IgD-negative memory B cell (primary cell): ENCODE measurements at regions not wholly inside any gene's neighbourhood (a gene's known extent, or its start where the extent isn't known, plus 50 kb on each side); places are given as distances from the start of the nearest gene placed in this dataset.
"Not testable (repeated sequence)": the region's sequence is repeated elsewhere in the genome, so short reads cannot be mapped to it uniquely, and the experiment has no call there.

Experiments used
- H3K27ac Mint-ChIP-seq, 3 donors: one replicate each; pipeline ENCODE4 v1.8.0; 2020 to 2022; ENCODE audit warnings: mild to moderate bottlenecking in 3 of 3, mixed read lengths in 3 of 3, moderate library complexity in 1 of 3
- H3K27me3 Mint-ChIP-seq: one replicate; pipeline ENCODE4 v1.8.0; 2021; ENCODE audit warnings: mixed read lengths
- H3K36me3 Mint-ChIP-seq: one replicate; pipeline ENCODE4 v1.8.0; 2020; ENCODE audit warnings: mild to moderate bottlenecking, mixed read lengths
- H3K4me1 Mint-ChIP-seq, 3 donors: one replicate each; pipeline ENCODE4 v1.8.0; 2020 to 2022; ENCODE audit warnings: mixed read lengths in 3 of 3, mild to moderate bottlenecking in 1 of 3
- H3K4me3 Mint-ChIP-seq, 4 donors: one replicate each; pipeline ENCODE4 v1.8.0; 2020 to 2022; ENCODE audit warnings: mild to moderate bottlenecking in 4 of 4, mixed read lengths in 4 of 4, moderate library complexity in 3 of 4
- H3K9me3 Mint-ChIP-seq, 3 donors: one replicate each; pipeline ENCODE4 v1.8.0; 2020 to 2021; ENCODE audit warnings: mixed read lengths in 3 of 3, mild to moderate bottlenecking in 1 of 3

DNA sequence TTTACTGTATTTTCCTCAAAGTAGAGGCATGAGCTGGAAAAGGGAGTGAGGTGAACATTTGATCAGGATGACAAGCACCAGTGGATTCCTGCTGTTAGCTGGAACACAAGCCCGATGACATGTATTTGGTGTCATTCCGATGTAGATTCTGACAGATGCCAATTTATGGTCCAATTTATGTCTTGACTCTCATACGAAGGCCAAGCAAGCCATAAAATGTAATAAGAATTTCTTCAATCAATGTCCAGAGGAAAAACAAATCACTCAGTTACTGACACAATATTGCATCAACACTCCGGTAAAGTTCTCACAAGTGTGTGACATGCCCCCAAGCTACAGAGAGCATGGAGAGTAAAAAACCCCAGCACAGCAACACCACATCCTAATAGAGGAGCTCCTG is 138.3 kb upstream of the ZNF521 start:
- H3K4me3 Mint-ChIP-seq: no peak overlapping the region
- H3K36me3 Mint-ChIP-seq: no peaks in the 10 kb centered on the region
- H3K4me1 Mint-ChIP-seq: no peaks in the 10 kb centered on the region

DNA sequence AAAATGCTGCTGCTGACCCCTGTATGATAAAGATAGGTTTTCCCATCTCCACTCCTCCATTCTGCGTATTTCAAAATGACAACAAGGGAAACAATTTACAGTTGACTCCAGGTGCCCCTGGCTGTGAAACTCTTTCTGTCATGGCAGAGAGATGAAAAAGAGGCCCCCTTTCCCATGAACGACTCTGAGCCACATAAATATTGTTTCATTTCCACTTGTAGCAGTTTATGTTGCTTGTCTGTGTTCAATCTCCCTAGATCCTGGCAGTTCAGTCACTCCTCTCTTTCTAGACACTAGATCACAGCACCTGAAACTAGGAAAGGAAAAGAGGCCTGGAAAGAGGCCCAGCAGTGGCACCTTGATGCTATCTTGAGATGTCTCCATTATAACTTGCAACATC is 121.0 kb upstream of the ZNF521 start:
- H3K27ac Mint-ChIP-seq: no peak overlapping the region
- H3K36me3 Mint-ChIP-seq: no peaks in the 10 kb centered on the region
- H3K9me3 Mint-ChIP-seq: peaks cover 8 to 9% (median 9%) of the 10 kb centered on the region in 3 donors
- H3K4me3 Mint-ChIP-seq: no peak overlapping the region
- H3K27me3 Mint-ChIP-seq: peaks cover 1% of the 10 kb centered on the region
- no peaks in the 10 kb centered on the region for H3K4me1 Mint-ChIP-seq

More for the DNA sequence above, 138.3 kb upstream of the ZNF521 start:
- peaks cover 4% of the 10 kb centered on the region for H3K27me3 Mint-ChIP-seq
- peaks cover 3 to 6% (median 5%) of the 10 kb centered on the region in 3 donors for H3K9me3 Mint-ChIP-seq
- no peak overlapping the region for H3K27ac Mint-ChIP-seq

- H3K36me3 Mint-ChIP-seq, H3K9me3 Mint-ChIP-seq, H3K27ac Mint-ChIP-seq, H3K27me3 Mint-ChIP-seq, H3K4me3 Mint-ChIP-seq, H3K4me1 Mint-ChIP-seq: not testable (repeated sequence)
Measured at GRCh38 chr18:25470756-25471524, 119.0 kb upstream of the ZNF521 start.

DNA sequence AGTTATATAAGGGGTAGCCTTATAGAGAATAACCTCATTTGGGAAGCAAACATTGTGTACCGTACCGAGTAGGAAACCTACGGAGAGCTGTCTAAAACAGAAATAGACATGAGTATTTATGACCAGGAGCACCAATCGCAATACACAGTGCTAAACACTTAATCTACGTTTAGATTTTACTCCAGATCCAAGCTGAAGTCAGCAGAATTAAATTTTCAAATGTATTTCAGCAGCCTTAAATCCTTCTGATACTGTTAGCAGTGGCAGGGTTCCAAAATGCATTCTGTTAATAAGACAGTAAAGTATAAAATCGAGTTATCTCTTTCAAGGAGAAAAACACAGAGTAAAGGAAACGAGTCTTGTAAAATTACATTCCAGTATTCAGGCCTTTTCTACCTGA is 118.1 kb upstream of the ZNF521 start:
- Mint-ChIP-seq H3K27me3 (peaks cover 1% of the 10 kb centered on the region), H3K27ac (no peak overlapping the region), H3K4me3 (no peak overlapping the region), H3K36me3 (no peaks in the 10 kb centered on the region), H3K4me1 (no peaks in the 10 kb centered on the region), H3K9me3 (peaks cover 0 to 4% (median 4%) of the 10 kb centered on the region in 3 donors)

GRCh38 chr18:25469489-25469888 is 117.5 kb upstream of the ZNF521 start:
- no peaks in the 10 kb centered on the region for H3K4me1 Mint-ChIP-seq
- peaks cover 4% of the 10 kb centered on the region for H3K27me3 Mint-ChIP-seq
- H3K27ac Mint-ChIP-seq: no peak overlapping the region
- no peak overlapping the region for H3K4me3 Mint-ChIP-seq
- H3K9me3 Mint-ChIP-seq: peaks cover 0 to 4% (median 4%) of the 10 kb centered on the region in 3 donors
- no peaks in the 10 kb centered on the region for H3K36me3 Mint-ChIP-seq

DNA sequence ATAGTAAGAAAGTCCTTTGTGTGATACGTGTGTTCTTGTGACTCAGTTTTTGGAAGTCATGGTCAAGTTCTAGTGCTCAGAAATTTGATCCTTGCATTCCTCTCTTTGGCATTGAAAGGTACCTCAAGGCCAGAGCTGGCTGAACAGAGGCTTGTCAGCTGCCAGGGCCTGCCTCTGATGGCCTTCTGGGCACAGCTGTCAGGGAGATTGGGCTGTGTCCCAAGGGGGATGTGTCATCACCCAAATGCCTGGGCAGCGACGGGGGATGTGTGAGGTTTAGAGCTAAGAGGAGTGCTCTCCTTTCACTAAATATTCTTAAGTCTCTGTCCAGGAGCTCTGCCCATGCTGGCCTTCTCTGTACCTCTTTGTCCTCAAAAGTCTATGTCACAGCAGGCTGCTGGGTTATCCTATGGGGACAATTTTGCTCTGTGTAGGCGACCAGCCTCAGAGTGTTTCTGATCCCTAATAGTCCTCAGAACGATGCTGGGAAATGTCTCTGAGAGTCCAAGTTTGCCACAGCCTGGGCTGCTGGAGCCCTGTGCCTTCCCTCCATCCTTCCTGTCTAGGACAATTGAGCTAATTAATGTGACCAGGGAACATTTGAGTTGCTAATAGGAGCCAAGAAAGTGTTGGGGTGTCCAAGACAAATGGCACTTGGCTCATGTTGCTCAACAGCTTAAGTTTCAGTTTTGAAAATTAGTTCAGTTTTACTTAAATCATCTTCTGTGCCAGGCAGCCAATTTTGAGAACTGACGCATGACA is 115.4 kb upstream of the ZNF521 start:
- Mint-ChIP-seq H3K4me1 (no peaks in the 10 kb centered on the region), H3K36me3 (peaks cover 2% of the 10 kb centered on the region), H3K9me3 (peaks cover 0 to 4% (median 0%) of the 10 kb centered on the region in 3 donors), H3K27me3 (peaks cover 3% of the 10 kb centered on the region), H3K27ac (no peak overlapping the region), H3K4me3 (no peak overlapping the region)

- Mint-ChIP-seq H3K27me3 (peaks cover 3% of the 10 kb centered on the region), H3K9me3 (peaks cover 0 to 2% (median 0%) of the 10 kb centered on the region in 3 donors), H3K27ac (no peak overlapping the region), H3K4me3 (no peak overlapping the region), H3K4me1 (no peaks in the 10 kb centered on the region), H3K36me3 (peaks cover 2% of the 10 kb centered on the region)
Measured at GRCh38 chr18:25465152-25465732, 113.3 kb upstream of the ZNF521 start.

DNA sequence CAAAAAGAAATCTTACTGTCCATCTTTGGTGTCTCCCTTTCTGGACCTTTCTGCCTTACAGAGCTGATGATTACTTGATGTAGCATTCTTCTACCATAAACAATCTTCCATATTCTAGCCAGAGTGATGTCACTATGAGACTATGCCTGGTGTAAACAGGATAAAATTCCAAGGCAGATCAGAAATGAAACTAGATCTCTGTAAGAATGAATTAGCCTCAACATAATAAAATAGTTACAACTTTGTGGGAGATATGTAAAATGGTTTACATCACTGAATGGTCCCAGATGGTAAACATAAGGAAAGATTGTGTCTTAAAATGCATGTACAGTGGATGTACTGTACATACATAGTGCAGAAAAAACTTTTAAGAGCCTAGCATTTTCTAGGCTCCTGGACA is 112.3 kb upstream of the ZNF521 start:
- H3K4me1 Mint-ChIP-seq: no peaks in the 10 kb centered on the region
- peaks cover 2% of the 10 kb centered on the region for H3K36me3 Mint-ChIP-seq
- H3K27ac Mint-ChIP-seq: no peak overlapping the region
- H3K27me3 Mint-ChIP-seq: peaks cover 3% of the 10 kb centered on the region
- H3K9me3 Mint-ChIP-seq: no peaks in the 10 kb centered on the region
- no peak overlapping the region for H3K4me3 Mint-ChIP-seq

GRCh38 chr18:25463726-25464125 is 111.8 kb upstream of the ZNF521 start:
- H3K4me1 Mint-ChIP-seq: no peaks in the 10 kb centered on the region
- H3K9me3 Mint-ChIP-seq: no peaks in the 10 kb centered on the region
- H3K27ac Mint-ChIP-seq: no peak overlapping the region
- H3K27me3 Mint-ChIP-seq: peaks cover 3% of the 10 kb centered on the region
- peaks cover 2% of the 10 kb centered on the region for H3K36me3 Mint-ChIP-seq
- no peak overlapping the region for H3K4me3 Mint-ChIP-seq

GRCh38 chr18:25459814-25460213 is 107.8 kb upstream of the ZNF521 start:
- Mint-ChIP-seq H3K36me3 (peaks cover 2% of the 10 kb centered on the region), H3K4me3 (no peak overlapping the region), H3K9me3 (peaks cover 0 to 2% (median 2%) of the 10 kb centered on the region in 3 donors), H3K27me3 (peaks cover 3% of the 10 kb centered on the region), H3K4me1 (no peaks in the 10 kb centered on the region), H3K27ac (no peak overlapping the region)

- H3K36me3 Mint-ChIP-seq: peaks cover 1% of the 10 kb centered on the region
- H3K27me3 Mint-ChIP-seq: no peaks in the 10 kb centered on the region
- no peak overlapping the region for H3K27ac Mint-ChIP-seq
- H3K4me1 Mint-ChIP-seq: no peaks in the 10 kb centered on the region
- no peak overlapping the region for H3K4me3 Mint-ChIP-seq
- peaks cover 0 to 2% (median 2%) of the 10 kb centered on the region in 3 donors for H3K9me3 Mint-ChIP-seq
Measured at GRCh38 chr18:25457601-25458000, 105.6 kb upstream of the ZNF521 start.

- H3K27me3 Mint-ChIP-seq: no peaks in the 10 kb centered on the region
Measured at GRCh38 chr18:25457126-25457525, 105.2 kb upstream of the ZNF521 start.

DNA sequence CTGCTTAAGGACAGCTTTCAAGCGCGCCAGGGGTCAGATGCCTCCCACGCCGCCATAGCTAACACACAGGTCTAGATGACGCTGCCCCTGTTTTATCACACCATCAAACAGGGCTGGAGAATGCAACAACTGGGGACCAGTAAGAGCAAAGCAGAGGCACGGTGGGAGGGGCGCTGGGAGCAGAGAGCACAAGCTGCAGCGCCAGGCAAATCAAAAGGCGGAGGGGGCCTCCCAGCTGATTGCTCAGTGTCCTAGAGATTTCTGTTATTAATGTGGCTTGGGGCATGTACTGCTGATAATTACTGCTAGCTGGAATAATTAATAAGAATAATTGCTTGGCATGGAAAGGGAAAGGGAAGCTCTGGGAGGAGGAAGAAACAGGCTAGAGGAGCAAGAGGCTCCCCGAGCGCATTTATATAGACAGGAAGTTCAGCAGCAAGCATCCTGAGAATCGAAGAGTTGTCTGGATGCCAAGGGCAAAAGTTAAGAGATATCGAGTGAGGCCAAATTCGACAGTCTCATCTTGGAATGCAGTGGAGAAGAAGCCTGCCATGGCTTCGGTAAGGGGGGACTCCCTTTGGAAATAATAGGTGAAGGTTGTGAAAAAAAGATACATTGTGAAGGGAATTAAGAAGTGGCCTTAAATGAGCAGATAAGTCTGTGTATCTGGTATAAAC is 104.5 kb upstream of the ZNF521 start:
- Mint-ChIP-seq H3K4me1 (no peaks in the 10 kb centered on the region), H3K27me3 (no peaks in the 10 kb centered on the region), H3K9me3 (peaks cover 0 to 5% (median 2%) of the 10 kb centered on the region in 3 donors), H3K36me3 (no peaks in the 10 kb centered on the region), H3K4me3 (no peak overlapping the region), H3K27ac (no peak overlapping the region)

More at GRCh38 chr18:25457126-25457525, 105.2 kb upstream of the ZNF521 start:
- H3K4me1 Mint-ChIP-seq: no peaks in the 10 kb centered on the region
- H3K9me3 Mint-ChIP-seq: peaks cover 0 to 2% (median 2%) of the 10 kb centered on the region in 3 donors
- H3K4me3 Mint-ChIP-seq: no peak overlapping the region
- no peaks in the 10 kb centered on the region for H3K36me3 Mint-ChIP-seq
- no peak overlapping the region for H3K27ac Mint-ChIP-seq

GRCh38 chr18:25455646-25456045 is 103.7 kb upstream of the ZNF521 start:
- H3K4me1 Mint-ChIP-seq: no peaks in the 10 kb centered on the region
- H3K36me3 Mint-ChIP-seq: no peaks in the 10 kb centered on the region
- peaks cover 0 to 5% (median 2%) of the 10 kb centered on the region in 3 donors for H3K9me3 Mint-ChIP-seq
- H3K27ac Mint-ChIP-seq: no peak overlapping the region
- no peak overlapping the region for H3K4me3 Mint-ChIP-seq
- no peaks in the 10 kb centered on the region for H3K27me3 Mint-ChIP-seq

DNA sequence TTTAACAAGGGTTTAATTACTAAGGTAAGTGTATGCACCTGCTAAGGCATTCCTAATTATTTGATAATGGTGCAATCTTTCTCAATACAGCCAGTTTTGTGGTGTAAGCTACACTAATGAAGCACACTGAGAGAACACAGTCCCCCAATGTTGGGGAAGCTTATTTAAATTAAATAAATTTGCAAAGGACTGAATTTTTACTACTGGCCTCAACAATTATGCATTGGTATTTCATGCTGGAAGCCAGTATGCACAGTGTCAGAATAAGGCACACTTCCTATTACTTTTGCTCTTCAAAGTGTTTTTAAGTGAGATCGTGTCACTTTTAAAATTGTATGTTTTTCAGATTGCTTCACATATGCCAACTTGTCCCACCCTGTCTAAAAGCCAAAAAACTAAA is 103.2 kb upstream of the ZNF521 start:
- H3K9me3 Mint-ChIP-seq: peaks cover 0 to 5% (median 2%) of the 10 kb centered on the region in 3 donors
- no peak overlapping the region for H3K27ac Mint-ChIP-seq
- no peaks in the 10 kb centered on the region for H3K27me3 Mint-ChIP-seq
- no peak overlapping the region for H3K4me3 Mint-ChIP-seq
- no peaks in the 10 kb centered on the region for H3K36me3 Mint-ChIP-seq
- H3K4me1 Mint-ChIP-seq: no peaks in the 10 kb centered on the region
